CD14-positive monocyte (primary cell): ENCODE measurements at regions not wholly inside any gene's neighbourhood (a gene's known extent, or its start where the extent isn't known, plus 50 kb on each side); places are given as distances from the start of the nearest gene placed in this dataset.

Source experiments
- DNase-seq, 3 donors: peaks; one replicate each; pipeline ENCODE4 v3.0.0-alpha.2; 2011 to 2022
- H2AFZ ChIP-seq: 2 replicates; pipeline ENCODE4 v1.6.0; 2012; ENCODE audit warnings: mild to moderate bottlenecking, low read depth, low read length, inconsistent platforms; ENCODE audit not compliant: insufficient read depth, poor library complexity, severe bottlenecking
- H3K27ac ChIP-seq, 2 donors: 1 replicate in 1 of 2; 2 replicates in 1 of 2; pipeline ENCODE4 v1.5.1; 2012 to 2013; ENCODE audit warnings: low read length in 2 of 2, control low read depth in 1 of 2, inconsistent platforms in 1 of 2, low read depth in 1 of 2, mild to moderate bottlenecking in 1 of 2
- H3K27me3 ChIP-seq, 2 donors: one replicate each; pipeline versions ENCODE4 v1.6.0 to v1.6.1; 2011 to 2013; ENCODE audit warnings: low read length in 2 of 2; ENCODE audit not compliant: control insufficient read depth in 2 of 2, insufficient read depth in 2 of 2
- H3K36me3 ChIP-seq, 2 donors: replicated peaks in 1 of 2; 1 replicate in 1 of 2; 2 replicates in 1 of 2; pipeline versions ENCODE4 v1.5.1 to v1.6.1; 2012 to 2013; ENCODE audit warnings: low read length in 2 of 2, control low read depth in 1 of 2, inconsistent platforms in 1 of 2, mild to moderate bottlenecking in 1 of 2; ENCODE audit not compliant: insufficient read depth in 2 of 2, control insufficient read depth in 1 of 2
- H3K4me1 ChIP-seq, 2 donors: 1 replicate in 1 of 2; 2 replicates in 1 of 2; pipeline versions ENCODE4 v1.5.1 to v1.6.1; 2012 to 2013; ENCODE audit warnings: low read length in 2 of 2, control low read depth in 1 of 2, inconsistent platforms in 1 of 2, mild to moderate bottlenecking in 1 of 2, moderate library complexity in 1 of 2; ENCODE audit not compliant: insufficient read depth in 2 of 2, control insufficient read depth in 1 of 2
- H3K4me2 ChIP-seq: replicated peaks from 2 replicates; pipeline ENCODE3; 2012; ENCODE audit warnings: low read length, moderate library complexity, mild to moderate bottlenecking; ENCODE audit not compliant: poor library complexity, severe bottlenecking; ENCODE audit errors: extremely low read depth
- H3K4me3 ChIP-seq, 3 experiments: fragments of 200-600 bp in 1 of 3; sonication (generic) in 1 of 3; replicated peaks in 1 of 3; 1 replicate in 2 of 3; 2 replicates in 1 of 3; pipeline ENCODE4 v1.5.1; 2011 to 2013; ENCODE audit warnings: low read length in 3 of 3, mild to moderate bottlenecking in 3 of 3, control low read depth in 2 of 3, low read depth in 2 of 3, inconsistent platforms in 1 of 3, moderate library complexity in 1 of 3
- H3K79me2 ChIP-seq: 2 replicates; pipeline ENCODE4 v1.6.0; 2012; ENCODE audit warnings: mild to moderate bottlenecking, control low read depth, inconsistent platforms, low read length, moderate library complexity; ENCODE audit not compliant: insufficient read depth
- H3K9ac ChIP-seq: 2 replicates; pipeline ENCODE4 v1.6.0; 2017; ENCODE audit warnings: low read length, mild to moderate bottlenecking; ENCODE audit not compliant: insufficient read depth, poor library complexity, severe bottlenecking
- H3K9me3 ChIP-seq, 2 donors: replicated peaks in 1 of 2; 1 replicate in 1 of 2; 2 replicates in 1 of 2; pipeline versions ENCODE4 v1.5.1 to v1.6.1; 2012 to 2013; ENCODE audit warnings: low read length in 2 of 2, control low read depth in 1 of 2; ENCODE audit not compliant: control insufficient read depth in 1 of 2, insufficient read depth in 1 of 2
- H4K20me1 ChIP-seq: 2 replicates; pipeline ENCODE4 v1.6.0; 2012; ENCODE audit warnings: mild to moderate bottlenecking, low read length, control low read depth, moderate library complexity; ENCODE audit not compliant: insufficient read depth
- H3K27ac Mint-ChIP-seq, 7 donors: one replicate each; pipeline ENCODE4 v1.8.0; 2020; ENCODE audit warnings: mild to moderate bottlenecking in 7 of 7, mixed read lengths in 7 of 7, moderate library complexity in 6 of 7, inconsistent platforms in 2 of 7
- H3K27me3 Mint-ChIP-seq, 3 donors: one replicate each; pipeline ENCODE4 v1.8.0; 2021 to 2022; ENCODE audit warnings: low read depth in 3 of 3, mild to moderate bottlenecking in 3 of 3, mixed read lengths in 3 of 3, moderate library complexity in 3 of 3, inconsistent platforms in 1 of 3
- H3K36me3 Mint-ChIP-seq, 2 donors: one replicate each; pipeline ENCODE4 v1.8.0; 2020; ENCODE audit warnings: mixed read lengths in 2 of 2, inconsistent platforms in 1 of 2, mild to moderate bottlenecking in 1 of 2
- H3K4me1 Mint-ChIP-seq: one replicate; pipeline ENCODE4 v1.8.0; 2020; ENCODE audit warnings: mild to moderate bottlenecking, mixed read lengths
- H3K4me3 Mint-ChIP-seq, 2 donors: one replicate each; pipeline ENCODE4 v1.8.0; 2020; ENCODE audit warnings: mild to moderate bottlenecking in 2 of 2, mixed read lengths in 2 of 2, moderate library complexity in 1 of 2
- H3K9me3 Mint-ChIP-seq, 7 donors: one replicate each; pipeline ENCODE4 v1.8.0; 2020 to 2022; ENCODE audit warnings: mixed read lengths in 7 of 7, mild to moderate bottlenecking in 6 of 7, moderate library complexity in 6 of 7, inconsistent platforms in 2 of 7
- WGBS: methylation state at CpG from one replicate; pipeline ENCODE4 v1.1.5; 2013; ENCODE audit warnings: missing lambda C conversion rate; ENCODE audit not compliant: insufficient coverage; 5-methylcytosine and 5-hydroxymethylcytosine counted together
- intact Hi-C, 2 donors: fragments of 100-400 bp; cut with micrococcal nuclease; formaldehyde crosslinking; loops; one replicate each; pipeline versions ENCODE4 v1.15.0 to v1.15.1; 2023
- TF ChIP-seq, protein P1 (sequence below): fragments of 200-600 bp; IDR thresholded peaks from one replicate; pipeline ENCODE4 v1.8.0; 2022; ENCODE audit warnings: antibody characterized with exemption, mild to moderate bottlenecking

DNA sequence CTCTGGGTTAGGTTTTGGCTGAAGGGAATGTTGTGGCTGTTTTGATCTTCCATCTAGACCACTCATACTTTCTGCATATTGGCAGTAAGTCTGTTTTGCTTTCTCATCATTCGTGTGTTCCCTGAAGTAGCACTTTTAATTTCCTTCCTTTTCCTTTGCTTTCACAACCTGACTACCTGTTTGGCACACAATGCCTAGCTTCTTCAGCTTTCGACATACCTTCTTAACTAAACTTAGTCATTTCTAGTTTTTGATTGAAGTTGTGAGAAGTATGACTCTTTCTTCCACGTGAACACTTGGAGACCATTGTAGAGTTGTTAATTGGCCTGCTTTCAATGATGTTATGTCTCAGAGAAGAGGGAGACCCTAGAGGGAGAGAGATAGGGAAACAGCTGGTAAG, 123.6 kb upstream of the EPB41L3 start:
- Histone ChIP-seq H2AFZ (no peak overlapping the region), H3K27me3 (no peaks in the 10 kb centered on the region), H3K27ac (no peak overlapping the region), H3K4me3 (no peak overlapping the region), H4K20me1 (no peaks in the 10 kb centered on the region), H3K36me3 (no peaks in the 10 kb centered on the region), H3K9ac (no peak overlapping the region), H3K4me2 (no peak overlapping the region), H3K79me2 (no peaks in the 10 kb centered on the region), H3K9me3 (no peaks in the 10 kb centered on the region), H3K4me1 (no peaks in the 10 kb centered on the region)
- intact Hi-C loops = no loop called here
- Mint-ChIP-seq H3K36me3 (no peaks in the 10 kb centered on the region), H3K9me3 (peaks cover 0 to 7% (median 4%) of the 10 kb centered on the region in 7 donors), H3K27ac (no peak overlapping the region), H3K4me1 (no peaks in the 10 kb centered on the region), H3K27me3 (peaks cover 0 to 2% (median 0%) of the 10 kb centered on the region in 3 donors), H3K4me3 (no peak overlapping the region)
- no CpG with 5 or more reads among the region's 3 CpGs for WGBS
- no peak for DNase-seq
- TF ChIP-seq, protein P1, sequence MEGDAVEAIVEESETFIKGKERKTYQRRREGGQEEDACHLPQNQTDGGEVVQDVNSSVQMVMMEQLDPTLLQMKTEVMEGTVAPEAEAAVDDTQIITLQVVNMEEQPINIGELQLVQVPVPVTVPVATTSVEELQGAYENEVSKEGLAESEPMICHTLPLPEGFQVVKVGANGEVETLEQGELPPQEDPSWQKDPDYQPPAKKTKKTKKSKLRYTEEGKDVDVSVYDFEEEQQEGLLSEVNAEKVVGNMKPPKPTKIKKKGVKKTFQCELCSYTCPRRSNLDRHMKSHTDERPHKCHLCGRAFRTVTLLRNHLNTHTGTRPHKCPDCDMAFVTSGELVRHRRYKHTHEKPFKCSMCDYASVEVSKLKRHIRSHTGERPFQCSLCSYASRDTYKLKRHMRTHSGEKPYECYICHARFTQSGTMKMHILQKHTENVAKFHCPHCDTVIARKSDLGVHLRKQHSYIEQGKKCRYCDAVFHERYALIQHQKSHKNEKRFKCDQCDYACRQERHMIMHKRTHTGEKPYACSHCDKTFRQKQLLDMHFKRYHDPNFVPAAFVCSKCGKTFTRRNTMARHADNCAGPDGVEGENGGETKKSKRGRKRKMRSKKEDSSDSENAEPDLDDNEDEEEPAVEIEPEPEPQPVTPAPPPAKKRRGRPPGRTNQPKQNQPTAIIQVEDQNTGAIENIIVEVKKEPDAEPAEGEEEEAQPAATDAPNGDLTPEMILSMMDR = no peak

DNA sequence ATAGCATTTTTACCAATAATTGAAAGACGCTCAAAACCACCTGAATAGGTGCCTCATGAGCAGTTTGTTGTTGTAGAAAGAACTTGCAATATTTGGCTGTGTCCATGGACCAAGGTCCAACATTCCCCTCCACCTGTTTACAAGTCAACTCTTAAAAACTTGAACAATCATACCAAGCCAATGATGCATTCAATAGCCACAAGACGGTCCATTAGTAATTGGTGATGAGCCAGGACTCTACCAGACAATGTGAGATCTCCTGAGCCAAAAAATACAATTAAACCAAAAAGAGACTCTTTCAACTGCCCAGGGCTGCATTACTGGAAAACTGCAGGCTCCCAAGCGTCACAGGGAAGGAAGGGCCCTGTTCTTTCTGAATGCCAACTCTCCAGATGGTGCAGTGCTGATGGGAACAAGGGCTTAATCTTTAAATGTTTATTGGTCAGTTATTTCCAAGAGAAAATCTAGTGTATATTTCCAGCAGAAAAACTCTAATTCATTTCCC, 118.8 kb upstream of the EPB41L3 start:
- Histone ChIP-seq H3K4me2 (no peak overlapping the region), H3K27me3 (no peaks in the 10 kb centered on the region), H3K36me3 (no peaks in the 10 kb centered on the region), H3K9ac (no peak overlapping the region), H3K9me3 (no peaks in the 10 kb centered on the region), H3K4me3 (no peak overlapping the region), H3K27ac (no peak overlapping the region), H3K79me2 (no peaks in the 10 kb centered on the region), H3K4me1 (no peaks in the 10 kb centered on the region), H2AFZ (no peak overlapping the region), H4K20me1 (no peaks in the 10 kb centered on the region)
- 100% methylated on average over 1 of the region's 3 CpGs for WGBS
- Mint-ChIP-seq H3K4me1 (no peaks in the 10 kb centered on the region), H3K9me3 (peaks cover 0 to 4% (median 4%) of the 10 kb centered on the region in 7 donors), H3K27ac (no peak overlapping the region), H3K27me3 (peaks cover 0 to 5% (median 4%) of the 10 kb centered on the region in 3 donors), H3K4me3 (no peak overlapping the region), H3K36me3 (no peaks in the 10 kb centered on the region)
- TF ChIP-seq, protein P1 = no peak
- intact Hi-C loops = no loop called here
- no peak for DNase-seq
